GM18951 (cell line): ENCODE measurements at regions not wholly inside any gene's neighbourhood (a gene's known extent, or its start where the extent isn't known, plus 50 kb on each side); places are given as distances from the start of the nearest gene placed in this dataset.

Experiments used
- POLR2A ChIP-seq: IDR thresholded peaks from 4 replicates; pipeline ENCODE4 v1.6.1; 2011; ENCODE audit warnings: mild to moderate bottlenecking; ENCODE audit not compliant: insufficient read length, insufficient read depth; ENCODE audit errors: extremely low read depth
- in situ Hi-C: fragments of 300-500 bp; cut with MboI; formaldehyde crosslinking; loops from one replicate; pipeline ENCODE4 v1.12.0; 2022; ENCODE audit warnings: low sequenced_read_pairs, mixed read lengths, inconsistent platforms; ENCODE audit not compliant: unreplicated experiment

DNA sequence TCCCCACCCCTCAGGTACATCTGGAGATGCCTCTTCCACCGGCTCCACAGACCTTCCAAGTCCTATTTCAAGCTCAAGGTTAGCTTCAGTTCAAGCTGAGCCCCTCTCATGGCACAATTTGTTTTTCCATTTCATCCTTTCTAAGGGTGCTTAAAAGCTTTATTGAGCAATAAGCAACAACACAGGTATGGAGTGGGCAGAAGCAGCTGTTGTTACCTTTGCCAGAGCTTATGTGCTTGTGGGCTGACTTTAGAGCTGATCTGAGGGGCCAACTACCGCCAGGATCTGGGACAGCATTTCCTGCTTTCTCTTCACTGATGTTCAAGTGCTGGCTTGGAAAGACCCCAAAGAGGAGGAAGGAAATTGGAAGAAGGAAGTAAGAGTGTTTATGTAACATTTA, 140.0 kb upstream of the KLHL25 start:
- in situ Hi-C loops, result no loop called here
- TF ChIP-seq POLR2A, result no peak

DNA sequence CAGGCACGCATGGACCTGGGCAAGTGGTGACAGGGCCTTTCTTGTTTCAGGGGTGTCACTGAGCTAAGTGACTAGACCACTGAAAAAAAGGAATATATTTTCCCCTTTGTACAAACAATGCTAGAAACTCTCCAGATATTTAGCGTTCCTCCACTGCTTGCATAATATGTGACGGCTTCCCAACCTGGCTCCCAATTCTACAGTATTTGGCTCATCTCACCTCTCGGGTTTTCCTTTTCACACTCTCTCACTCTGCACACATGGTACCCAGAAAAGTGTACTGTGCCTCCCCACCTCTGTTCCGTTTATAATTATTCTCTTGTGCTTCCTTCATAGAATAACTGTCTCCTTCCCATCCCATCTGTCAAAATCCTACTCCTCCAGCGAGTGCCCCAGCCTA, 140.5 kb upstream of the KLHL25 start:
- no peak for TF ChIP-seq POLR2A
- in situ Hi-C loops, result no loop called here

DNA sequence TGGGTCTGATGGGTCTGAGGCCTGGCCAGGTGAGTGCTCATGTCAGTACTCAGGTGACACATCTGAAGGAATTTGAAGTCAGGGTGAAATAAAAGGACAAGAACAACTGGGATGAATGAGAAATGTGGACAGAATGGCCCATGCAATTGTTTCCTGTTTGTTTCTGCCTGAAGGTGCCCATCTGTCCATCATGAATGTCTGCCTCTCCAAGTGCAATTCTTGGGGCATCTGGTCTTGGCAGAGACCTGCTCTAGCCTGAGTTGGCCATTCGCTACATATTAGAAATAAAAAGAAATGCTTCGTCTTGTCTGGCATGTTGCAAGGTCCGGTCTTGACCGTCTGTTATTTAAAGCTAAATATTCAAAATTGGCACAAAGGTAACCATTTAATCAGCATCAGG, 142.0 kb upstream of the AGBL1 start:
- in situ Hi-C loops, result no loop called here
- no peak for TF ChIP-seq POLR2A

DNA sequence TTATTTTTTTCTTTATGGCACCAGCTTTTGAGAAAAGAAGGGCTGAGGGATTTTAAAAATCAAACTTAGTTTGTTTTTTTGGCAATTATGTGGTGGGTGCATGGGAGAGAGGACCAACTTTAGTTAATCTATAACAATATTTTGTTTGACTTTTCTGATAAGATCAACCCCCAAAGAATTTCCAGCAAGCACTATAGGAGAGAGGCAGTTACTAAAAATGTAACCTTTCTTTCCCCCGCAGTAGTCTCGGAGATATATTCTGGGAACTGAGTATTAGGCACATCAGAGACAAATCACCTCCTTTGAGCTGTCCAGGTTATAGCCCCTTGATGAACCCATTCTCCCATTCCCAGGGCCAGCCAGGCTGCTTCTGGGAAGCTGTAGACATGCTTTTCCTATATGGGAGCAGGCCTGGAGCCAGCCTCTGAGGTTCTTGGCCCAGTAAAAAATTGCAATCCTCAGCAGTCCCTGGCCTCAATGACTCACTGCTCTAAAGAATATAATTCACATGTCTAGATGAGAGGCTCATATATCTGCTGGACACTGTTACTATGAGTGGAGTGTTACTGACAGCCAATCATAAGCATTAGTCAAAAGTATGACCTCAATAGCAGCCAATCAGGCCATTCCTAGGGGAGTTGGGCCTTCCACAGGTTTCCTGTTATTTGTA, 138.3 kb upstream of the AGBL1 start:
- in situ Hi-C loops, result no loop called here
- TF ChIP-seq POLR2A, result no peak

DNA sequence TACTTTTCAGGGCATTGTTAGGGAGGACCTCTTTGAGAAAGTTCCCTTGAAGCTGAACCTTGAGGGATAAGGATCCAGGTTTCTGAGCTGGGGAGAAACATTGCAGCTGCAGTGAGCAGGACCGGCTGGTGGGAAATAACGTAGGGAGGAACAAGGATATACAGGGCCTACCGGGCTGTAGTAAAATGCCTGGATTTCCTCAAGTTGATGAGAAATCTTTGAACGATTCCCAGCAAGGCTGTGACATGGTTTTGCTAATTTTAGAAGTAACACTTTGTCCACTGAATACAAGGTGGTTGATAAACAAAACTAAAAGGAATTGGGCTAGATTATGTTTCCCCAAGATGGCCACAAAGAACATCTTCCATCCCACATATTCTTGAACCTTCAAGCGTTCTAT, 137.0 kb upstream of the AGBL1 start:
- in situ Hi-C loops, result no loop called here
- TF ChIP-seq POLR2A, result no peak

DNA sequence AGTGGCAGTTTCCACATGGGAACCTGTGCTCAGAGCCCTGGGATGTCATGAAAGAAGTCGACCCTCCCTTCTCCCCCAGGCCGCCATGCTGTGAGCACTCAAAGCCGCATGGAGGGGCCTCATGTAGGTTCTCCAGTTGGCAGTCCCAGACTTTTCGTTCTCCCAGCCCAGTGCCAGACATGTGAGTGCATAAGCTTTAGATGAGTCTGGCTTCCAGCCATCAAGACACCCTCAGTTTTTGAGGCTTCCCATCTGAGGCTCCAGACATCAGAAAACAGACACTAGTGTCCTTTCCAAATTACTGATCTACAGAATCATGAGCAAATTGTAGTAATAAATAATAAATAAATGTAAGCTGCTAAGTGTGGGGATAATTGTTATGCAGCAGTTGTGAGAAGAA, 136.5 kb upstream of the AGBL1 start:
- TF ChIP-seq POLR2A, result no peak
- in situ Hi-C loops, result no loop called here

DNA sequence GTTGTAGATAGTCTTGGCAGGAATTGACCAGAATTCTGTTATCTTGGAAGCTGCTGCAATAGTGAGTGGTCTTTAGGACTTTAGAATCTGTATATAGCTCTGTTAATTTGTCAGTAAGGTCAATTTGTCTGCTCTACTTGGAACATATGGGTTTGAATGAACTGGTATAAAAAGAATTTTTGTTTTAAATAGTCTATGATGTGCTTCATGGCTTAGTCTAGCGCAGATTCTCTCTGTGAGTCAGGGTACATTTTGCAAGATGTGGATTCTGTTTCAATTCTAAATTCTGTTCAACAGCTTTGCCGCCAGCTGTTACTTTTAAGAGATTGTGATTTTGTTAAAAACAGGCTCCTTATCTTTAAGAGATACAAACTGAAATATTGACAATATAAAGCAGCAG, 135.9 kb upstream of the AGBL1 start:
- TF ChIP-seq POLR2A, result no peak
- in situ Hi-C loops, result no loop called here

DNA sequence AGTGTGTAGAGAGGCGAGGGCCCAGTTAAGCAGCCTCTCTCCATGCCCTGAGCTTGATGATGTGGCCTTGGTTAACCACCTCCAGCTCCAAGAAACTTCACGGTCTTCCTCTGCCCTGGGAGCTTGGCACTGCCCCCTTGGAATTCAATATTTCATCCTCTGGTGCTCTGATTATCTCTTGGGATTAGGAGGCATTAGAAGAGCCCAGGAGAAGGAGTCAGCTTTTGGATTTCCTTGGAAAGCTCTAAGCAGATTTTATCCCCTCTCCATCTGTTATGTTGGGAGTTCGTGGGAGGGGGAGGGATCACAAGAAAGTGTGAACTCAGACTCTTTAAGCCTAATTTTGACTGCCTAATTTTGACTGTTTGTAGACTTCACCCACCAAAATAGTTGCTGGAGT, 132.7 kb upstream of the AGBL1 start:
- in situ Hi-C loops, result no loop called here
- TF ChIP-seq POLR2A, result no peak

DNA sequence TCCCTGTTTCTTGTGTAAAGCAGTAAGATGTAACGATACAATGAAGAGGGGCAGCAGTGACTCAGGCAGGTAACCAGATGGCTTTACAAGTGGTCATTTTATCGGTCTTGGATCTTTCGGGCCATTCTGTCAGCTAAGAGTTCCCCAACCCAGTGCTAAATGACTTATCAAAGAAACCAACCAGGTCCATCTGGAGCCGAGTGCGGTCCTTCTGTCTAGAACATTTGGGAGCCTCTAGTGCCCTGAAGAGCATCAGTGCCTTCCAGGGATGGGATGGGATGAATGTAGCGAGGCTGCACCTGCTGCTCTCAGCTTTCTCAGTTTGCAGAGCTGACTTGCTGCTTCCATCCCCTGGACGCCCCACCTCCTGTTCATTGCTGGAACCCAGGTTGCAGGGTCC, 131.7 kb upstream of the AGBL1 start:
- in situ Hi-C loops, result no loop called here
- no peak for TF ChIP-seq POLR2A

DNA sequence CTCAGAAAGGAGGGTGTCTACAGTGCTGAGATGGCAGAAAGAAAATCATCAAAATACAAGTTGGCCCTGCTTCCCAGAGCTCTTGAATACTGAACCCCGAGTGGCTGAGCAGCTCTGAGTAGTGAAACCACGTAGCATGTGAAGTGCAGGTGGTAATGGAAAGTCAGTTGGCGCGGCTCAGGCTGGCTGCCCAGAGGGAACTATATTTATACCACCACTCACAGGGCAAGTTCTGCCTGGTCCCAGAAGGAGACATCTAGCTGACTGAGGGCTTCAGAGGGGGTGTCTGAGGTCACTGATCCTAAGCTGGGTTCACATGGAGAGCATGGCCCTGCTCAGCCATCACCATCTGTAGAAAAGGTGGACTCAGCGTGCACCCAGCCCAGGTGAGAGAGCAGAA, 129.6 kb upstream of the AGBL1 start:
- in situ Hi-C loops, result no loop called here
- no peak for TF ChIP-seq POLR2A

DNA sequence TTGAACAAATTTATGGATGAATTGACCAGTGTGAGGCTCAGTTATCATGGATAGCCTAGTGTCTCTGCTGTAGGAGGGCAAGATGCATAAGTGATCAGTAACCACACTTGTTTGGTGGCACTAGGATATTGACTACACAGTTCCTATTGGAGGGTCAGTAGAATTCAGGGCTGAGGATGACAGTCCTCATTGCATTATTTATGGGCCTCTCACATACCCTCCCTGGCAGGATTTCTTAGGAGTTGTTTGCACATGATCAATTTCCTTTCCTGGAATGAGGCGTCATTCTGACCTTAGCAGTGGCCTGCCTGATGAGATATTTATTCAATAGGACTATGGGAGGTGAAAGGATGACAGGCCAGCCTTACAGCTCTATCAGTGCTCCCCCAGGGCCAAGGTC, 125.1 kb upstream of the AGBL1 start:
- in situ Hi-C loops, result no loop called here
- no peak for TF ChIP-seq POLR2A

DNA sequence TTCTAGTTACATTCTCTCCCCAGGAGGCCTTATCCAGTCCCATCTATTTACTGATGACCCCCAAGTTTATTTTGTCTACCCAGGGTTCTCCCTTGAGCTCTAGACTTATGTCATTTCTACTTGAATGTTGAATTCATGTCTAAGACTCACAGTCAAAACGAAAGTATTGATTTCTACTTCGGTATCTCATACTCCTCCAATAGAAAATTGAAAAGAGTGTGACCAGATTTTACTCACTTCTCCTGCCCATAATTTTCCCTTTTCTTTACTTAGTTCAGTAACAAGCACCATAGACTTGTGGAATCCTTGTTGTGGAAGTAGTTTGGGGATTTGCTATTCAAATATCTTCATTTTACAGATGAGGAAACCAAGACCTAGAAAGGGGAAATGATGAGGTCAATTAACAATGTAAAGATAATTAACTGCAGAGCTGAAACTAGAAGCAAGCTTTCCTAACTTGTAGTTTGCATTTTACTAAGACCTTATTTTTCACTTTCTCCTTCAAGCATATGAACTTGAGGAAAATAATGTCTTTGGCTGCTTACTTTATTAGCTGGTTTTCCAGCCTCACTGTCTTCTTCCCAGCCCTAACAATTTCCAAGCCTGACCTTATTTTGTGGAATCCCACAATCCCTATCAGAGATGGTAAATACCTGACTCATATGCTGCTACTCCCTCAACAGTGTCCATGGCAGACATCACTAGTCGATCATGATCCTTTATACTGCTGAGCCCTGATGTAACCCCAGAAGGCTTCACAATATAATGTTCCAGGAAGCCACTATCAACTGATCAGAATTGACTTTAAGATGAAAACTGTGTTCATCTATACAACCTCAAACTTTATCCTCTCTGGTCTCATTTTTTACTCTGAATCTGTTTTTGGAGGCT, 123.9 kb upstream of the AGBL1 start:
- in situ Hi-C loops, result no loop called here
- TF ChIP-seq POLR2A, result no peak

DNA sequence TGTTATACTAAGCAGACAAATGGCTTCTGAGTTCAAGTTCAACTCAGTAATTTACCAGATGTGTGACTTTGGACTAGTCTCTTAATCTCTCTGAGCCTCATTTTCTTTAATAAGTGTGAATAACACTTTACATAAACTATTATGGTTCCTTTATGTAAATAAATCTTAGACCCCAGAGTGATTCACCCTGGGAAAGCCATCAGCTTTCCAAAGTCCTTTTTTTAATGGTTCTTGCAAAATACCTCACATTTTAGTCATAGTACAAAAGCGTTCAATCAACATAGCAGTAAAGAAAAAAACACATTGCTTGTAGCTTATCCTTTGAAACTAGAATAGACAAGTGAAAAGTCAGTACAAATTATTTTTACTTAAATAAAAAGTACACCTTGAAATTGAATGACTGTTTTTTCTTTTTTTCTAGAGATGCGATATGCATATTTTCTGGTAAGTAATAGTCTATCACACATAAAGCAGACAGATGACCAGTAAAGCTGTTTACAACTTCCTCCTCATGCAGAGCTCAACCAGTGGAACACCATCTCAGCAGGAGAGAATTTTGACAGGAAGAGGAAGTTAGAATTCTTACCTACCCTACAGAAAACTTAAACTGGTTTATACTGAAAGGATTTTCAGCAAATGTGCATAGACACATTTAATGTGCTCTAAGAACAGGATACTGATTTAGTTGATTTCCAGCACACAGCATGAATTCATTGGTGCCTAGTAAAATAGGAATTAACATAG, 123.0 kb upstream of the AGBL1 start:
- in situ Hi-C loops, result no loop called here
- TF ChIP-seq POLR2A, result no peak
